ENCODE measurements at regions not wholly inside any gene's neighbourhood (a gene's known extent, or its start where the extent isn't known, plus 50 kb on each side); places are given as distances from the start of the nearest gene placed in this dataset.
"Not testable (repeated sequence)": the region's sequence is repeated elsewhere in the genome, so short reads cannot be mapped to it uniquely, and the experiment has no call there.

GRCh38 chr4:97197106-97197505 lies 946.2 kb downstream of the STPG2 start:
- DNase-seq (ENCODE audit: low spot score) = no peak

- no peak for DNase-seq (ENCODE audit: low spot score)
These were observed 934.5 kb downstream of the STPG2 start for GRCh38 chr4:97208749-97209148.

- DNase-seq (ENCODE audit: low spot score) = no peak
These were observed 927.8 kb downstream of the STPG2 start for GRCh38 chr4:97215409-97215941.

- DNase-seq (ENCODE audit: low spot score) = no peak
These were observed 927.2 kb downstream of the STPG2 start for GRCh38 chr4:97216046-97216445.

- no peak for DNase-seq (ENCODE audit: low spot score)
These were observed 907.8 kb downstream of the STPG2 start for GRCh38 chr4:97235521-97235920.

GRCh38 chr4:97238956-97239666 lies 904.2 kb downstream of the STPG2 start:
- DNase-seq (ENCODE audit: low spot score) = no peak

GRCh38 chr4:97239667-97239997 lies 903.6 kb downstream of the STPG2 start:
- DNase-seq (ENCODE audit: low spot score) = no peak

- DNase-seq (ENCODE audit: low spot score) = no peak
These were observed 890.6 kb downstream of the STPG2 start for GRCh38 chr4:97252615-97253154.

- no peak for DNase-seq (ENCODE audit: low spot score)
These were observed 880.5 kb downstream of the STPG2 start for GRCh38 chr4:97262769-97263168.

- no peak for DNase-seq (ENCODE audit: low spot score)
These were observed 873.2 kb downstream of the STPG2 start for GRCh38 chr4:97270051-97270450.

- DNase-seq (ENCODE audit: low spot score) = no peak
These were observed 863.9 kb downstream of the STPG2 start for GRCh38 chr4:97279391-97279790.

GRCh38 chr4:97300561-97300960 lies 842.7 kb downstream of the STPG2 start:
- DNase-seq (ENCODE audit: low spot score) = no peak

GRCh38 chr4:97305351-97305750 lies 837.9 kb downstream of the STPG2 start:
- DNase-seq (ENCODE audit: low spot score) = no peak

GRCh38 chr4:97309121-97309520 lies 834.2 kb downstream of the STPG2 start:
- DNase-seq (ENCODE audit: low spot score) = no peak

GRCh38 chr4:97317201-97317600 lies 826.1 kb downstream of the STPG2 start:
- no peak for DNase-seq (ENCODE audit: low spot score)

- no peak for DNase-seq (ENCODE audit: low spot score)
These were observed 825.6 kb downstream of the STPG2 start for GRCh38 chr4:97317671-97318070.

GRCh38 chr4:97325751-97326150 lies 817.5 kb downstream of the STPG2 start:
- not testable (repeated sequence) for DNase-seq (ENCODE audit: low spot score)

GRCh38 chr4:97330917-97331316 lies 812.4 kb downstream of the STPG2 start:
- no peak for DNase-seq (ENCODE audit: low spot score)

GRCh38 chr4:97334348-97334747 lies 808.9 kb downstream of the STPG2 start:
- DNase-seq (ENCODE audit: low spot score) = no peak

GRCh38 chr4:97349468-97350186 lies 793.6 kb downstream of the STPG2 start:
- no peak for DNase-seq (ENCODE audit: low spot score)

- no peak for DNase-seq (ENCODE audit: low spot score)
These were observed 789.4 kb downstream of the STPG2 start for GRCh38 chr4:97353876-97354275.

GRCh38 chr4:97359826-97360225 lies 783.5 kb downstream of the STPG2 start:
- no peak for DNase-seq (ENCODE audit: low spot score)

- DNase-seq (ENCODE audit: low spot score) = no peak
These were observed 782.5 kb downstream of the STPG2 start for GRCh38 chr4:97360733-97361132.
